Right lobe of liver (tissue), 6 donors: ENCODE measurements at regions not wholly inside any gene's neighbourhood (a gene's known extent, or its start where the extent isn't known, plus 50 kb on each side); places are given as distances from the start of the nearest gene placed in this dataset.

Source experiments
- ATAC-seq, 4 donors: fragments of 200-7000 bp; cut with Tn5 transposase; one replicate each; pipeline ENCODE4 v1.9.1; 2020; ENCODE audit warnings: mild to moderate bottlenecking in 4 of 4, moderate library complexity in 4 of 4
- DNase-seq, 3 donors: peaks; one replicate each; pipeline ENCODE4 v3.0.0-alpha.2; 2020
- H3K27ac ChIP-seq, 3 donors: fragments of 200-600 bp; one replicate each; pipeline ENCODE4 v1.8.0; 2022
- H3K27me3 ChIP-seq, 2 donors: fragments of 200-600 bp; one replicate each; pipeline ENCODE4 v1.8.0; 2022
- H3K36me3 ChIP-seq, 4 donors: fragments of 200-600 bp; sonication (generic) in 1 of 4; one replicate each; pipeline versions ENCODE4 v1.5.1 to v1.8.0; 2017 to 2022; ENCODE audit warnings: control low read depth in 1 of 4
- H3K4me1 ChIP-seq, 4 donors: fragments of 200-600 bp; sonication (generic) in 1 of 4; one replicate each; pipeline versions ENCODE4 v1.5.1 to v1.8.0; 2017 to 2022; ENCODE audit warnings: control low read depth in 1 of 4
- H3K4me3 ChIP-seq, 3 donors: fragments of 200-600 bp; one replicate each; pipeline ENCODE4 v1.8.0; 2022
- H3K9me3 ChIP-seq, 4 donors: fragments of 200-600 bp; sonication (generic) in 1 of 4; one replicate each; pipeline versions ENCODE4 v1.5.1 to v1.8.0; 2017 to 2022; ENCODE audit warnings: control low read depth in 1 of 4
- CTCF ChIP-seq, 4 donors: fragments of 200-600 bp in 3 of 4; fragments of 450-650 bp in 1 of 4; IDR thresholded peaks; one replicate each; pipeline versions ENCODE4 v1.5.1 to v1.8.0; 2016 to 2022; ENCODE audit warnings: antibody characterized with exemption in 4 of 4, mild to moderate bottlenecking in 2 of 4
- POLR2A ChIP-seq: fragments of 450-650 bp; IDR thresholded peaks from one replicate; pipeline ENCODE4 v1.6.1; 2017; ENCODE audit warnings: antibody characterized with exemption, mild to moderate bottlenecking
- WGBS: methylation state at CpG from one replicate; pipeline ENCODE4 v1.1.6; 2018; ENCODE audit warnings: low coverage, low lambda C conversion rate; ENCODE audit not compliant: insufficient coverage; ENCODE audit errors: missing lambda C conversion rate; 5-methylcytosine and 5-hydroxymethylcytosine counted together
- intact Hi-C, 2 donors: fragments of 100-400 bp; cut with DNase I; formaldehyde crosslinking; loops; one replicate each; pipeline versions ENCODE4 v1.11.2 to v1.14.1; 2022
- donor health status: DM: no; HTN: yes; CAD: no.
- donor health status: DM: no; HTN: no; CAD: no.
- donor health status: DM: no; HTN: no; CAD: no.
- donor health status: DM: no; HTN: yes; CAD: no.
- donor health status: DM: no; HTN: yes; CAD: no.

GRCh38 chr2:83951378-83951947 lies 507.6 kb downstream of the SUCLG1 start:
- WGBS, result 67% methylated on average over 4 of the region's 4 CpGs
- Histone ChIP-seq H3K27ac (no peak overlapping the region), H3K4me3 (no peak overlapping the region), H3K27me3 (no peaks in the 10 kb centered on the region), H3K9me3 (no peaks in the 10 kb centered on the region), H3K4me1 (no peaks in the 10 kb centered on the region), H3K36me3 (no peaks in the 10 kb centered on the region)
- ATAC-seq (no peak), DNase-seq (no peak)
- intact Hi-C loops, result no loop called here
- TF ChIP-seq POLR2A (no peak), CTCF (IDR thresholded peaks at IDR 0.05) (no peak)

GRCh38 chr2:83949361-83949760 lies 509.7 kb downstream of the SUCLG1 start:
- TF ChIP-seq POLR2A, result no peak
- TF ChIP-seq CTCF (IDR thresholded peaks at IDR 0.05), result no peak
- intact Hi-C loops, result no loop called here
- H3K36me3 ChIP-seq, result no peaks in the 10 kb centered on the region
- H3K27ac ChIP-seq, result no peak overlapping the region
- ATAC-seq (no peak), DNase-seq (no peak)
- no peaks in the 10 kb centered on the region for H3K27me3 ChIP-seq
- no peak overlapping the region for H3K4me3 ChIP-seq
- no peaks in the 10 kb centered on the region for H3K9me3 ChIP-seq
- 31% methylated on average over 1 of the region's 1 CpG for WGBS
- H3K4me1 ChIP-seq, result no peaks in the 10 kb centered on the region

GRCh38 chr2:83944191-83944590 lies 514.9 kb downstream of the SUCLG1 start:
- Histone ChIP-seq H3K4me1 (no peaks in the 10 kb centered on the region), H3K4me3 (no peak overlapping the region), H3K9me3 (no peaks in the 10 kb centered on the region), H3K27me3 (no peaks in the 10 kb centered on the region), H3K36me3 (no peaks in the 10 kb centered on the region), H3K27ac (no peak overlapping the region)
- DNase-seq, result no peak
- TF ChIP-seq POLR2A (no peak), CTCF (IDR thresholded peaks at IDR 0.05) (no peak)
- 52% methylated on average over 3 of the region's 3 CpGs for WGBS
- intact Hi-C loops, result no loop called here
- no peak for ATAC-seq

GRCh38 chr2:83943265-83943664 lies 515.8 kb downstream of the SUCLG1 start:
- TF ChIP-seq CTCF (IDR thresholded peaks at IDR 0.05) (no peak), POLR2A (no peak)
- DNase-seq (no peak), ATAC-seq (no peak)
- Histone ChIP-seq H3K4me1 (no peaks in the 10 kb centered on the region), H3K4me3 (no peak overlapping the region), H3K27ac (no peak overlapping the region), H3K9me3 (no peaks in the 10 kb centered on the region), H3K36me3 (no peaks in the 10 kb centered on the region), H3K27me3 (no peaks in the 10 kb centered on the region)
- WGBS, result 74% methylated on average over 3 of the region's 3 CpGs
- intact Hi-C loops, result no loop called here

GRCh38 chr2:83941886-83942285 lies 517.2 kb downstream of the SUCLG1 start:
- no peak for TF ChIP-seq CTCF (IDR thresholded peaks at IDR 0.05)
- no peak for TF ChIP-seq POLR2A
- 80% methylated on average over 5 of the region's 5 CpGs for WGBS
- DNase-seq, result no peak

More at GRCh38 chr2:83941886-83942285, 517.2 kb downstream of the SUCLG1 start:
- Histone ChIP-seq H3K4me1 (no peaks in the 10 kb centered on the region), H3K27me3 (no peaks in the 10 kb centered on the region), H3K9me3 (no peaks in the 10 kb centered on the region), H3K36me3 (no peaks in the 10 kb centered on the region), H3K4me3 (no peak overlapping the region), H3K27ac (no peak overlapping the region)
- intact Hi-C loops, result no loop called here
- ATAC-seq, result no peak
